ENCODE measurements at regions not wholly inside any gene's neighbourhood (a gene's known extent, or its start where the extent isn't known, plus 50 kb on each side); places are given as distances from the start of the nearest gene placed in this dataset.

DNA sequence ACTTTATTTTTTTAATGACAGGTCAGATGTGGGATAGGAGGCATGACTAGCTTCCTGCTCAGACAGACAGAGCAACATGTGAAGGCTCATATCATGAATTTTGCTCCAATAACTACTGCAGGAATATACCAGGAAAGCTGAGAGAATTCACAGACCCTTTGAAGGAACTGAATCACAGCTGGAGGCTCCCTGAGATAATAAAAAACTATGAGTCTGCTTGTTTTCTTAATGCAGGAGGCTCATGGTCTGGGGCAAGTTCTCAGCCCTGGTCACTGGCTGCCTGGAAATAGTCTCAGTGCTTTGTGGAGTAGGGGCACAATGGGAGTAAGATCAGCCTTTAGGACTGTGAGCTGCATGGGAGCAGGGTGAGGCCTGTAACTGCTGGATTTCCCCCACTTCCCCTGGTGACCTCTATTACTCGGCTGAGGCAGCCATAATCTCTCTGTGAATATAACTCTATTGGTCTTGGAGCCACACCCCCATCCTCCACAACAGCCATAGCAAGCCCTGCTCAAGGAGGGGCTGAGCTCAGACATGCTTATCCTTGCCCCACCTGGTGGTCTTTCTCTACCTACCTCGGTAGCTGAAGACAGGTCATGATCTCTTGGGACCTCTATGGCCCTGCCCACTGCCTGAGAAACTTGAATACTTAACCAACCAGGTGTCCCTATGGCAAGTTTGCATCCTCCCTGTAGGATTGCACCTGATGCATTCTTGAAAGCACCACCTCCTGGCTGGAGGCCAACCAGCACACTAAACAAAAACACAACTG is 281.6 kb upstream of the TMCO5A start:
- H3K4me3 ChIP-seq (replicated peaks; ENCODE audit: low read depth, low read length), result no peak overlapping the region
- TF ChIP-seq, protein P1, sequence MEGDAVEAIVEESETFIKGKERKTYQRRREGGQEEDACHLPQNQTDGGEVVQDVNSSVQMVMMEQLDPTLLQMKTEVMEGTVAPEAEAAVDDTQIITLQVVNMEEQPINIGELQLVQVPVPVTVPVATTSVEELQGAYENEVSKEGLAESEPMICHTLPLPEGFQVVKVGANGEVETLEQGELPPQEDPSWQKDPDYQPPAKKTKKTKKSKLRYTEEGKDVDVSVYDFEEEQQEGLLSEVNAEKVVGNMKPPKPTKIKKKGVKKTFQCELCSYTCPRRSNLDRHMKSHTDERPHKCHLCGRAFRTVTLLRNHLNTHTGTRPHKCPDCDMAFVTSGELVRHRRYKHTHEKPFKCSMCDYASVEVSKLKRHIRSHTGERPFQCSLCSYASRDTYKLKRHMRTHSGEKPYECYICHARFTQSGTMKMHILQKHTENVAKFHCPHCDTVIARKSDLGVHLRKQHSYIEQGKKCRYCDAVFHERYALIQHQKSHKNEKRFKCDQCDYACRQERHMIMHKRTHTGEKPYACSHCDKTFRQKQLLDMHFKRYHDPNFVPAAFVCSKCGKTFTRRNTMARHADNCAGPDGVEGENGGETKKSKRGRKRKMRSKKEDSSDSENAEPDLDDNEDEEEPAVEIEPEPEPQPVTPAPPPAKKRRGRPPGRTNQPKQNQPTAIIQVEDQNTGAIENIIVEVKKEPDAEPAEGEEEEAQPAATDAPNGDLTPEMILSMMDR (IDR thresholded peaks at IDR 0.05; ENCODE audit: low read depth, low read length, missing control alignments), result no peak
- no peak for DNase-seq (ENCODE audit: extremely low read depth, low read depth)

DNA sequence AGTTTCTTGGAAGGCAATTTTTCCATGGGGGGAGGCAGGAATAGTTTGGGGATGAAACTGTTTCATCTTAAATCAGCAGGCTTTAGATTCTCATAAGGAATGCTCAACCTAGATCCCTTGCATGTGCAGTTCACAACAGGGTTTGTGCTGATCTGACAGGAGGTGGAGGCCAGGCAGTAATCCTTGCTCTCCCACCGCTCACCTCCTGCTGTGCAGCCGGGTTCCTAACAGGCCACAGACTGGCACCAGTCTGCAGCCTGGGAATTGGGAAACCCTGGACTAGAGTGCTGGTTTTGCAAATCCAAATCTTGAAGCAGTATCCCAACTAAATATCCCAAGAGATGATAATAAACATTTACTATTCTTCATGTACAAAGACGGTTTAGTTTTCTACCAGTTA is 256.3 kb upstream of the TMCO5A start:
- DNase-seq (ENCODE audit: extremely low read depth, low read depth), result no peak
- TF ChIP-seq, protein P1 (IDR thresholded peaks at IDR 0.05; ENCODE audit: low read depth, low read length, missing control alignments), result no peak
- H3K4me3 ChIP-seq (replicated peaks; ENCODE audit: low read depth, low read length), result no peak overlapping the region

DNA sequence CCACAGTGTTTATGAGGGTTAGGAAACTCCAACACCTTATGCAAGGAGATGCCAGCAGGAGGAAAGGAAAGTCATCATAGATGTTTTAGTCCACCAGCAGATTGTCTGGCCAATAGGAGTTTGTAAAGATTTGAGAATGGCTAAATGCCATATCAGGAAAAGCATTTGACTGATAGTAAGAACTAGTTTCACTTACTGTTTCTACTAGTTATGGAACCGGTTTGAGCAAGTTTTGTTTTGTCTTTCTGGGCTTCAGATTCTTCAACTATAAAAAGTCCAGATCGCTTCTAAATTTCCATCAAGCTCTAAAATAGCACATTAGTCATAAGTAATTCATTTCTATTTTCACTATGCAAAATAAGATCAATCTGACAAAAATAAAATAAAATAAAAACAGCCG is 254.8 kb upstream of the TMCO5A start:
- H3K4me3 ChIP-seq (replicated peaks; ENCODE audit: low read depth, low read length), result no peak overlapping the region
- DNase-seq (ENCODE audit: extremely low read depth, low read depth), result no peak
- TF ChIP-seq, protein P1 (IDR thresholded peaks at IDR 0.05; ENCODE audit: low read depth, low read length, missing control alignments), result no peak

DNA sequence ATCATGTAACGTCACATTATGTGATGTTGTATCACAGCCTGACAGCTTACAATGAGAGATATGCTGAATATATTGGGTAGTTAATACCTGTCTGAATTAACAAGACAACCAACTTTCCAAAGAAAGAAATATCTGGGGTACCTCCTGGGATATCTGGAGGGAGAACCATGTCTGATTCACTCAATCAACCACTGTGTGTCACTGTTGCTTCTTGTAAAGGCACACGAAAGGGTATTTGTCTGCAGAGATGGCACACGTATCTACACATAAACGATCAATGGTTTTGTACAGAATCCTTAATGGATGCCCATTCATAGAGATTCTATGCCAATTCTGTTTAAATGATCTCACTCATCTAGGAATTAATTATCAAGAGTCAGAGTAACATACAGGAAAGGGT is 252.1 kb upstream of the TMCO5A start:
- TF ChIP-seq, protein P1 (IDR thresholded peaks at IDR 0.05; ENCODE audit: low read depth, low read length, missing control alignments), result peak; percentile 28
- no peak overlapping the region for H3K4me3 ChIP-seq (replicated peaks; ENCODE audit: low read depth, low read length)
- no peak for DNase-seq (ENCODE audit: extremely low read depth, low read depth)

DNA sequence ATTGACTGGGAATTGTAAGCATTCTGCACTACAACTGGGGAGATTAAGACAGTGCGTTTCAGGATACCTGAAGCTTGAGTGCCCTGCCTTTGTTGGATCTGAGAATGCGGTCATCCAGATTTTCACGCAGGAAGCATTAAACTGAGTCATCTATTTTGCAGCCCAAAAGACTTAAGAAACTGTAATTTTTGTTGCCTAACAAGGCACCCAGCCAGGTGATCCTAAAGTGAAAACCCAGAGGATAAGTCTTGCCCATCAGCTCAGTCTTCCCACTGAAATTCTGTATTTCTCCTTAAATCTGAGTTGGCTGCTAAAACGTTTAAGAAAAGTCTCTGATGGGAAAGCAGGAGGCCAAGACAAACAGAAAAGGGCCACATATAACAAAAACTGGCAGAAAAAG is 242.5 kb upstream of the TMCO5A start:
- DNase-seq (ENCODE audit: extremely low read depth, low read depth), result no peak
- no peak overlapping the region for H3K4me3 ChIP-seq (replicated peaks; ENCODE audit: low read depth, low read length)
- TF ChIP-seq, protein P1 (IDR thresholded peaks at IDR 0.05; ENCODE audit: low read depth, low read length, missing control alignments), result no peak

DNA sequence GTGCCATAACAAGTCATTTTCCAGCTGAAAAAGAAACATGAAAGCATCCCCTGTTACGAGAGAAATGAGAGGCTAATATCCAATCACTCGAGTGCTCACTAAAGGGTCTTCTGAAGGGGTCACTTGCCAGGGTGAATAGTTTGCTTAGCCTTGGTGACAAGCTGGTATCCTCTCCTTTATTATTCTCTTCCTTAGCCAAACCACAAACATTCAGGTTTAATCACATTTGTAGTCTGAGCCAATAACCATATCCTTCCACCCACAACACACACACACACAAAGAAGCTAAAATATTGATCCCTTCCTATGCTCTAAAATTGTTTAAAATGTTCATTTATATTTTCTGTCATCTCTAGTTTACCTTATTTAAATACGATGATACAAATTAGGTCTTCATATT is 240.5 kb upstream of the TMCO5A start:
- DNase-seq (ENCODE audit: extremely low read depth, low read depth), result no peak
- no peak overlapping the region for H3K4me3 ChIP-seq (replicated peaks; ENCODE audit: low read depth, low read length)
- TF ChIP-seq, protein P1 (IDR thresholded peaks at IDR 0.05; ENCODE audit: low read depth, low read length, missing control alignments), result no peak

DNA sequence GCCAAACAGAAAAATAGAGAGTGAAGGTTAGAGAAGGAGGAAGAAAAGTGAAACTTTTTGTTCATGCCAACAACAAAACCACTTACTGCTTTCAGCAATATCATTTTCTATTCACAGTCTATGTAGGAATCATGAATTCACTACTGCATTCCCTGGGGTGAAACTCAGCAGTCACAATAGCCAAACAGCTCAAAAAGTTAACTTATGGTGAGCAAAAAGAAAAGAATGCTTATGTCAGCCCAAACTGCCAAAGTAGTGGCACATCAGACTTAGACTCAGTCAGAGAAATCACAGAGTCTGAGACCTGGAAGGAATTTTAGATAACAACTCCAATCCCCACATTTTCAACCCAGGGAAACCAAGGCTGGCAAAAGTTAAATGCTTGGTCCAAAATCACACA is 238.7 kb upstream of the TMCO5A start:
- no peak overlapping the region for H3K4me3 ChIP-seq (replicated peaks; ENCODE audit: low read depth, low read length)
- no peak for DNase-seq (ENCODE audit: extremely low read depth, low read depth)
- TF ChIP-seq, protein P1 (IDR thresholded peaks at IDR 0.05; ENCODE audit: low read depth, low read length, missing control alignments), result no peak
